ENCODE measurements at regions not wholly inside any gene's neighbourhood (a gene's known extent, or its start where the extent isn't known, plus 50 kb on each side); places are given as distances from the start of the nearest gene placed in this dataset.

- H3K9me2 ChIP-seq (ENCODE audit: insufficient read depth) = no peaks in the 10 kb centered on the region
- Mint-ChIP-seq H3K4me3 (no peak overlapping the region), H3K27ac (no peak overlapping the region), H3K36me3 (ENCODE audit: low read depth) (peaks cover 4% of the 10 kb centered on the region; the same call in 1 of the 3 replicates), H3K27me3 (ENCODE audit: insufficient read depth, low read depth, poor library complexity) (no peaks in the 10 kb centered on the region), H3K4me1 (no peaks in the 10 kb centered on the region), H3K9me3 (no peaks in the 10 kb centered on the region; the same call in 2 of the 3 replicates)
- H2AFZ ChIP-seq = no peak overlapping the region
- no peak overlapping the region for H3K4me2 ChIP-seq
- H3F3A ChIP-seq (replicated peaks; ENCODE audit: low read depth) = no peaks in the 10 kb centered on the region
- no peaks in the 10 kb centered on the region for H3K79me2 ChIP-seq (replicated peaks; ENCODE audit: insufficient read depth)
- TF ChIP-seq EZH2phosphoT487 (IDR thresholded peaks at IDR 0.05; ENCODE audit: unreplicated experiment) (no peak), ZNF114 (CRISPR knock-in tag; IDR thresholded peaks at IDR 0.05) (no peak)
- ATAC-seq (no peak), DNase-seq (ENCODE audit: low spot score) (no peak)
- no peaks in the 10 kb centered on the region for H3K36me3 ChIP-seq (ENCODE audit: insufficient read depth)
- H3K4me1 ChIP-seq (ENCODE audit: insufficient read depth) = no peaks in the 10 kb centered on the region
- H3K4me3 ChIP-seq = no peak overlapping the region
- no peaks in the 10 kb centered on the region for H4K20me1 ChIP-seq (replicated peaks; ENCODE audit: insufficient read depth)
- H3K27ac ChIP-seq (ENCODE audit: low read depth) = no peak overlapping the region
- H3K27me3 ChIP-seq (ENCODE audit: insufficient read depth) = no peaks in the 10 kb centered on the region
Observed at GRCh38 chrX:43423876-43424275, 232.2 kb upstream of the MAOA start.

GRCh38 chrX:43436517-43436916 lies 219.6 kb upstream of the MAOA start:
- Histone ChIP-seq H2AFZ (no peak overlapping the region), H3K9me2 (ENCODE audit: insufficient read depth) (no peaks in the 10 kb centered on the region), H3K4me2 (no peak overlapping the region), H3K4me3 (no peak overlapping the region), H3K27me3 (ENCODE audit: insufficient read depth) (no peaks in the 10 kb centered on the region), H3K27ac (ENCODE audit: low read depth) (no peak overlapping the region), H4K20me1 (replicated peaks; ENCODE audit: insufficient read depth) (no peaks in the 10 kb centered on the region), H3K36me3 (ENCODE audit: insufficient read depth) (no peaks in the 10 kb centered on the region), H3K4me1 (ENCODE audit: insufficient read depth) (no peaks in the 10 kb centered on the region), H3K79me2 (replicated peaks; ENCODE audit: insufficient read depth) (no peaks in the 10 kb centered on the region), H3F3A (replicated peaks; ENCODE audit: low read depth) (no peaks in the 10 kb centered on the region)
- peaks cover 10% of the 10 kb centered on the region; the same call in 2 of the 3 replicates for H3K9me3 Mint-ChIP-seq
- DNase-seq (ENCODE audit: low spot score) (no peak), ATAC-seq (no peak)
- no peaks in the 10 kb centered on the region for H3K27me3 Mint-ChIP-seq (ENCODE audit: insufficient read depth, low read depth, poor library complexity)
- H3K4me1 Mint-ChIP-seq = no peaks in the 10 kb centered on the region
- H3K36me3 Mint-ChIP-seq (ENCODE audit: low read depth) = no peaks in the 10 kb centered on the region
- no peak overlapping the region for H3K27ac Mint-ChIP-seq
- H3K4me3 Mint-ChIP-seq = no peak overlapping the region
- TF ChIP-seq ETS1 (IDR thresholded peaks at IDR 0.05) (no peak), ZNF114 (CRISPR knock-in tag; IDR thresholded peaks at IDR 0.05) (no peak), NANOG (IDR thresholded peaks at IDR 0.05; ENCODE audit: borderline replicate concordance) (no peak), REST (IDR thresholded peaks at IDR 0.05; ENCODE audit: unreplicated experiment) (no peak), JUNB (IDR thresholded peaks at IDR 0.05; ENCODE audit: unreplicated experiment) (no peak), STAT1 (IDR thresholded peaks at IDR 0.05; ENCODE audit: unreplicated experiment) (no peak), CREB1 (CRISPR knock-in tag; IDR thresholded peaks at IDR 0.05; ENCODE audit: low read depth) (no peak)
- TF ChIP-seq, protein P1, sequence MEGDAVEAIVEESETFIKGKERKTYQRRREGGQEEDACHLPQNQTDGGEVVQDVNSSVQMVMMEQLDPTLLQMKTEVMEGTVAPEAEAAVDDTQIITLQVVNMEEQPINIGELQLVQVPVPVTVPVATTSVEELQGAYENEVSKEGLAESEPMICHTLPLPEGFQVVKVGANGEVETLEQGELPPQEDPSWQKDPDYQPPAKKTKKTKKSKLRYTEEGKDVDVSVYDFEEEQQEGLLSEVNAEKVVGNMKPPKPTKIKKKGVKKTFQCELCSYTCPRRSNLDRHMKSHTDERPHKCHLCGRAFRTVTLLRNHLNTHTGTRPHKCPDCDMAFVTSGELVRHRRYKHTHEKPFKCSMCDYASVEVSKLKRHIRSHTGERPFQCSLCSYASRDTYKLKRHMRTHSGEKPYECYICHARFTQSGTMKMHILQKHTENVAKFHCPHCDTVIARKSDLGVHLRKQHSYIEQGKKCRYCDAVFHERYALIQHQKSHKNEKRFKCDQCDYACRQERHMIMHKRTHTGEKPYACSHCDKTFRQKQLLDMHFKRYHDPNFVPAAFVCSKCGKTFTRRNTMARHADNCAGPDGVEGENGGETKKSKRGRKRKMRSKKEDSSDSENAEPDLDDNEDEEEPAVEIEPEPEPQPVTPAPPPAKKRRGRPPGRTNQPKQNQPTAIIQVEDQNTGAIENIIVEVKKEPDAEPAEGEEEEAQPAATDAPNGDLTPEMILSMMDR (conservative IDR thresholded peaks at IDR 0.05; ENCODE audit: low read depth in 2 of 2) = no peak
- TF ChIP-seq, protein P2, sequence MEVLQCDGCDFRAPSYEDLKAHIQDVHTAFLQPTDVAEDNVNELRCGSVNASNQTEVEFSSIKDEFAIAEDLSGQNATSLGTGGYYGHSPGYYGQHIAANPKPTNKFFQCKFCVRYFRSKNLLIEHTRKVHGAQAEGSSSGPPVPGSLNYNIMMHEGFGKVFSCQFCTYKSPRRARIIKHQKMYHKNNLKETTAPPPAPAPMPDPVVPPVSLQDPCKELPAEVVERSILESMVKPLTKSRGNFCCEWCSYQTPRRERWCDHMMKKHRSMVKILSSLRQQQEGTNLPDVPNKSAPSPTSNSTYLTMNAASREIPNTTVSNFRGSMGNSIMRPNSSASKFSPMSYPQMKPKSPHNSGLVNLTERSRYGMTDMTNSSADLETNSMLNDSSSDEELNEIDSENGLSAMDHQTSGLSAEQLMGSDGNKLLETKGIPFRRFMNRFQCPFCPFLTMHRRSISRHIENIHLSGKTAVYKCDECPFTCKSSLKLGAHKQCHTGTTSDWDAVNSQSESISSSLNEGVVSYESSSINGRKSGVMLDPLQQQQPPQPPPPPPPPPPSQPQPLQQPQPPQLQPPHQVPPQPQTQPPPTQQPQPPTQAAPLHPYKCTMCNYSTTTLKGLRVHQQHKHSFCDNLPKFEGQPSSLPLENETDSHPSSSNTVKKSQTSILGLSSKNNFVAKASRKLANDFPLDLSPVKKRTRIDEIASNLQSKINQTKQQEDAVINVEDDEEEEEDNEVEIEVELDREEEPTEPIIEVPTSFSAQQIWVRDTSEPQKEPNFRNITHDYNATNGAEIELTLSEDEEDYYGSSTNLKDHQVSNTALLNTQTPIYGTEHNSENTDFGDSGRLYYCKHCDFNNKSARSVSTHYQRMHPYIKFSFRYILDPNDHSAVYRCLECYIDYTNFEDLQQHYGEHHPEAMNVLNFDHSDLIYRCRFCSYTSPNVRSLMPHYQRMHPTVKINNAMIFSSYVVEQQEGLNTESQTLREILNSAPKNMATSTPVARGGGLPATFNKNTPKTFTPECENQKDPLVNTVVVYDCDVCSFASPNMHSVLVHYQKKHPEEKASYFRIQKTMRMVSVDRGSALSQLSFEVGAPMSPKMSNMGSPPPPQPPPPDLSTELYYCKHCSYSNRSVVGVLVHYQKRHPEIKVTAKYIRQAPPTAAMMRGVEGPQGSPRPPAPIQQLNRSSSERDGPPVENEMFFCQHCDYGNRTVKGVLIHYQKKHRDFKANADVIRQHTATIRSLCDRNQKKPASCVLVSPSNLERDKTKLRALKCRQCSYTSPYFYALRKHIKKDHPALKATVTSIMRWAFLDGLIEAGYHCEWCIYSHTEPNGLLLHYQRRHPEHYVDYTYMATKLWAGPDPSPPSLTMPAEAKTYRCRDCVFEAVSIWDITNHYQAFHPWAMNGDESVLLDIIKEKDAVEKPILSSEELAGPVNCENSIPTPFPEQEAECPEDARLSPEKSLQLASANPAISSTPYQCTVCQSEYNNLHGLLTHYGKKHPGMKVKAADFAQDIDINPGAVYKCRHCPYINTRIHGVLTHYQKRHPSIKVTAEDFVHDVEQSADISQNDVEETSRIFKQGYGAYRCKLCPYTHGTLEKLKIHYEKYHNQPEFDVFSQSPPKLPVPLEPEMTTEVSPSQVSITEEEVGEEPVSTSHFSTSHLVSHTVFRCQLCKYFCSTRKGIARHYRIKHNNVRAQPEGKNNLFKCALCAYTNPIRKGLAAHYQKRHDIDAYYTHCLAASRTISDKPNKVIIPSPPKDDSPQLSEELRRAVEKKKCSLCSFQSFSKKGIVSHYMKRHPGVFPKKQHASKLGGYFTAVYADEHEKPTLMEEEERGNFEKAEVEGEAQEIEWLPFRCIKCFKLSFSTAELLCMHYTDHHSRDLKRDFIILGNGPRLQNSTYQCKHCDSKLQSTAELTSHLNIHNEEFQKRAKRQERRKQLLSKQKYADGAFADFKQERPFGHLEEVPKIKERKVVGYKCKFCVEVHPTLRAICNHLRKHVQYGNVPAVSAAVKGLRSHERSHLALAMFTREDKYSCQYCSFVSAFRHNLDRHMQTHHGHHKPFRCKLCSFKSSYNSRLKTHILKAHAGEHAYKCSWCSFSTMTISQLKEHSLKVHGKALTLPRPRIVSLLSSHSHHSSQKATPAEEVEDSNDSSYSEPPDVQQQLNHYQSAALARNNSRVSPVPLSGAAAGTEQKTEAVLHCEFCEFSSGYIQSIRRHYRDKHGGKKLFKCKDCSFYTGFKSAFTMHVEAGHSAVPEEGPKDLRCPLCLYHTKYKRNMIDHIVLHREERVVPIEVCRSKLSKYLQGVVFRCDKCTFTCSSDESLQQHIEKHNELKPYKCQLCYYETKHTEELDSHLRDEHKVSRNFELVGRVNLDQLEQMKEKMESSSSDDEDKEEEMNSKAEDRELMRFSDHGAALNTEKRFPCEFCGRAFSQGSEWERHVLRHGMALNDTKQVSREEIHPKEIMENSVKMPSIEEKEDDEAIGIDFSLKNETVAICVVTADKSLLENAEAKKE (CRISPR knock-in tag; IDR thresholded peaks at IDR 0.05) = no peak

Measured in GM23338 (cell line).